A673 (cell line): ENCODE measurements at regions not wholly inside any gene's neighbourhood (a gene's known extent, or its start where the extent isn't known, plus 50 kb on each side); places are given as distances from the start of the nearest gene placed in this dataset.

Source experiments
- BruUV-seq: library from RNA; stranded (reverse); fragments of 400-500 nt; replicated peaks from 2 replicates; lab custom pipeline; 2021; lab: Mats Ljungman, UMichigan
- CTCF ChIA-PET: fragments of 300-600 bp; sonication (Branson Sonifier 250); formaldehyde crosslinking; loops from one replicate; lab custom pipeline; 2022; ENCODE audit warnings: antibody characterized with exemption; lab: Charles Lee
- POLR2A ChIA-PET: fragments of 300-600 bp; sonication (Branson Sonifier 250); formaldehyde crosslinking; loops from one replicate; lab custom pipeline; 2022; ENCODE audit warnings: antibody characterized with exemption; ENCODE audit not compliant: low non-redundant PET; lab: Charles Lee
- DNase-seq: peaks from one replicate; pipeline ENCODE4 v3.0.0-alpha.2; 2015; ENCODE audit warnings: low spot score
- H3K27ac ChIP-seq: fragments of 200-600 bp; sonication (generic); 2 replicates; pipeline ENCODE4 v1.5.1; 2016; ENCODE audit warnings: mixed run types, low read depth, mild to moderate bottlenecking, mixed read lengths, antibody characterized with exemption, low read length; ENCODE audit not compliant: poor library complexity, severe bottlenecking
- H3K27me3 ChIP-seq: fragments of 200-600 bp; sonication (generic); replicated peaks from 2 replicates; pipeline ENCODE4 v1.6.1; 2017; ENCODE audit warnings: mixed run types, low read depth, mild to moderate bottlenecking, mixed read lengths, antibody characterized with exemption, low read length; ENCODE audit not compliant: insufficient read depth, poor library complexity
- H3K36me3 ChIP-seq: fragments of 200-600 bp; sonication (generic); 2 replicates; pipeline ENCODE4 v1.6.1; 2016; ENCODE audit warnings: mixed run types, mild to moderate bottlenecking, mixed read lengths, antibody characterized with exemption, low read length; ENCODE audit not compliant: insufficient read depth, poor library complexity, severe bottlenecking
- H3K4me1 ChIP-seq: fragments of 200-600 bp; sonication (generic); 2 replicates; pipeline ENCODE4 v1.6.1; 2017; ENCODE audit warnings: mixed run types, mild to moderate bottlenecking, mixed read lengths, antibody characterized with exemption, low read length; ENCODE audit not compliant: insufficient read depth, poor library complexity, severe bottlenecking
- H3K4me3 ChIP-seq: fragments of 200-600 bp; sonication (generic); 2 replicates; pipeline ENCODE4 v1.5.1; 2016; ENCODE audit warnings: low read depth, mixed run types, mild to moderate bottlenecking, mixed read lengths, low read length; ENCODE audit not compliant: poor library complexity, severe bottlenecking
- H3K9me3 ChIP-seq: fragments of 200-600 bp; sonication (generic); 2 replicates; pipeline ENCODE4 v1.6.1; 2016; ENCODE audit warnings: mixed run types, low read depth, mild to moderate bottlenecking, mixed read lengths, antibody characterized with exemption, low read length; ENCODE audit not compliant: poor library complexity, severe bottlenecking
- CTCF ChIP-seq: fragments of 300-800, 200-600 bp; sonication (generic); conservative IDR thresholded peaks from 2 replicates; pipeline ENCODE4 v1.5.1; 2017; ENCODE audit warnings: low read depth, mild to moderate bottlenecking, antibody characterized with exemption, low read length, moderate library complexity, mixed read lengths
- EZH2 ChIP-seq: fragments of 200-600 bp; sonication (generic); IDR thresholded peaks from 2 replicates; pipeline ENCODE4 v1.6.1; 2017; ENCODE audit warnings: borderline replicate concordance, low read depth, mild to moderate bottlenecking, mixed read lengths, antibody characterized with exemption, low read length; ENCODE audit not compliant: poor library complexity, severe bottlenecking
- intact Hi-C: fragments of 100-400 bp; cut with micrococcal nuclease; formaldehyde crosslinking; loops from one replicate; pipeline ENCODE4 v1.10.0; 2022; ENCODE audit not compliant: unreplicated experiment

- no peak for TF ChIP-seq CTCF
- TF ChIP-seq EZH2 = no peak
- ChIA-PET POLR2A (no interaction called here), CTCF (no interaction called here)
- Histone ChIP-seq H3K4me3 (no peak overlapping the region), H3K4me1 (peaks cover 6% of the 10 kb centered on the region), H3K27ac (no peak overlapping the region), H3K36me3 (no peaks in the 10 kb centered on the region), H3K27me3 (no peaks in the 10 kb centered on the region), H3K9me3 (peaks cover 34% of the 10 kb centered on the region)
- intact Hi-C loops = no loop called here
- BruUV-seq = no TSS peak
- no peak for DNase-seq
These were observed 239.1 kb downstream of the ZNF674 start for GRCh38 chrX:46306103-46306502.

GRCh38 chrX:46305431-46305830 is 239.8 kb downstream of the ZNF674 start:
- peak; percentile 34 for DNase-seq
- H3K27me3 ChIP-seq = no peaks in the 10 kb centered on the region
- no peaks in the 10 kb centered on the region for H3K36me3 ChIP-seq
- TF ChIP-seq CTCF (no peak), EZH2 (no peak)
- H3K4me3 ChIP-seq = no peak overlapping the region
- POLR2A ChIA-PET = no interaction called here
- peaks cover 34% of the 10 kb centered on the region for H3K9me3 ChIP-seq
- no TSS peak for BruUV-seq
- H3K27ac ChIP-seq = no peak overlapping the region
- intact Hi-C loops = no loop called here
- no peaks in the 10 kb centered on the region for H3K4me1 ChIP-seq
- CTCF ChIA-PET = no interaction called here

GRCh38 chrX:46301903-46302302 is 243.3 kb downstream of the ZNF674 start:
- POLR2A ChIA-PET = no interaction called here

More at GRCh38 chrX:46301903-46302302, 243.3 kb downstream of the ZNF674 start:
- Histone ChIP-seq H3K36me3 (no peaks in the 10 kb centered on the region), H3K4me3 (no peak overlapping the region), H3K9me3 (peaks cover 27% of the 10 kb centered on the region), H3K27ac (no peak overlapping the region), H3K27me3 (no peaks in the 10 kb centered on the region), H3K4me1 (no peaks in the 10 kb centered on the region)
- no TSS peak for BruUV-seq
- CTCF ChIA-PET = no interaction called here
- intact Hi-C loops = no loop called here
- TF ChIP-seq CTCF = no peak
- no peak for TF ChIP-seq EZH2
- DNase-seq = no peak
